Tibial nerve (tissue), 4 donors: ENCODE measurements at regions not wholly inside any gene's neighbourhood (a gene's known extent, or its start where the extent isn't known, plus 50 kb on each side); places are given as distances from the start of the nearest gene placed in this dataset.
A peak's percentile ranks its signal among the peaks of the same experiment; 100 is the strongest.
"Not testable (repeated sequence)": the region's sequence is repeated elsewhere in the genome, so short reads cannot be mapped to it uniquely, and the experiment has no call there.

ENCODE experiments used
- DNase-seq, 2 donors: peaks; one replicate each; pipeline ENCODE4 v3.0.0-alpha.2; 2019; ENCODE audit warnings: low spot score in 2 of 2
- H3K27ac ChIP-seq, 4 donors: fragments of 200-600 bp; sonication (generic) in 3 of 4; one replicate each; pipeline ENCODE4 v1.5.1; 2017 to 2019; ENCODE audit warnings: mild to moderate bottlenecking in 1 of 4
- H3K27me3 ChIP-seq, 2 donors: fragments of 200-600 bp; sonication (generic) in 1 of 2; one replicate each; pipeline versions ENCODE4 v1.5.1 to v1.6.0; 2017 to 2019
- H3K36me3 ChIP-seq, 3 donors: fragments of 200-600 bp; sonication (generic); one replicate each; pipeline ENCODE4 v1.5.1; 2018 to 2019
- H3K4me1 ChIP-seq, 4 donors: fragments of 200-600 bp; sonication (generic) in 3 of 4; one replicate each; pipeline ENCODE4 v1.5.1; 2017 to 2019
- H3K4me3 ChIP-seq, 4 donors: fragments of 200-600 bp; sonication (generic) in 3 of 4; one replicate each; pipeline ENCODE4 v1.5.1; 2017 to 2019; ENCODE audit warnings: mild to moderate bottlenecking in 1 of 4, moderate library complexity in 1 of 4
- H3K9me3 ChIP-seq, 4 donors: fragments of 200-600 bp; sonication (generic) in 3 of 4; one replicate each; pipeline ENCODE4 v1.5.1; 2017 to 2019
- EP300 ChIP-seq, 2 donors: sonication (generic); formaldehyde crosslinking; IDR thresholded peaks; one replicate each; pipeline ENCODE4 v1.6.1; 2017; ENCODE audit warnings: antibody characterized with exemption in 2 of 2, mild to moderate bottlenecking in 1 of 2
- POLR2A ChIP-seq, 2 donors: fragments of 450-650 bp; IDR thresholded peaks; one replicate each; pipeline ENCODE4 v1.6.1; 2017; ENCODE audit warnings: antibody characterized with exemption in 2 of 2, mild to moderate bottlenecking in 2 of 2, moderate library complexity in 2 of 2
- WGBS, 2 donors: methylation state at CpG; one replicate each; pipeline ENCODE4 v1.1.5; 2018; 5-methylcytosine and 5-hydroxymethylcytosine counted together
- TF ChIP-seq, protein P1 (sequence below), 5 experiments: fragments of 200-600 bp in 3 of 5; fragments of 450-650 bp in 2 of 5; sonication (generic) in 3 of 5; IDR thresholded peaks; one replicate each; pipeline ENCODE4 v1.5.1; 2016 to 2019; ENCODE audit warnings: antibody characterized with exemption in 5 of 5, mild to moderate bottlenecking in 3 of 5, moderate library complexity in 2 of 5

GRCh38 chr2:180542511-180542910, 437.9 kb upstream of the UBE2E3 start:
- Histone ChIP-seq H3K4me3 (no peak overlapping the region), H3K4me1 (no peaks in the 10 kb centered on the region), H3K27me3 (no peaks in the 10 kb centered on the region), H3K27ac (no peak overlapping the region), H3K36me3 (no peaks in the 10 kb centered on the region), H3K9me3 (peaks cover 0 to 4% (median 0%) of the 10 kb centered on the region in 4 donors)
- TF ChIP-seq POLR2A (IDR thresholded peaks at IDR 0.05): no peak
- TF ChIP-seq EP300 (IDR thresholded peaks at IDR 0.05): no peak
- TF ChIP-seq, protein P1, sequence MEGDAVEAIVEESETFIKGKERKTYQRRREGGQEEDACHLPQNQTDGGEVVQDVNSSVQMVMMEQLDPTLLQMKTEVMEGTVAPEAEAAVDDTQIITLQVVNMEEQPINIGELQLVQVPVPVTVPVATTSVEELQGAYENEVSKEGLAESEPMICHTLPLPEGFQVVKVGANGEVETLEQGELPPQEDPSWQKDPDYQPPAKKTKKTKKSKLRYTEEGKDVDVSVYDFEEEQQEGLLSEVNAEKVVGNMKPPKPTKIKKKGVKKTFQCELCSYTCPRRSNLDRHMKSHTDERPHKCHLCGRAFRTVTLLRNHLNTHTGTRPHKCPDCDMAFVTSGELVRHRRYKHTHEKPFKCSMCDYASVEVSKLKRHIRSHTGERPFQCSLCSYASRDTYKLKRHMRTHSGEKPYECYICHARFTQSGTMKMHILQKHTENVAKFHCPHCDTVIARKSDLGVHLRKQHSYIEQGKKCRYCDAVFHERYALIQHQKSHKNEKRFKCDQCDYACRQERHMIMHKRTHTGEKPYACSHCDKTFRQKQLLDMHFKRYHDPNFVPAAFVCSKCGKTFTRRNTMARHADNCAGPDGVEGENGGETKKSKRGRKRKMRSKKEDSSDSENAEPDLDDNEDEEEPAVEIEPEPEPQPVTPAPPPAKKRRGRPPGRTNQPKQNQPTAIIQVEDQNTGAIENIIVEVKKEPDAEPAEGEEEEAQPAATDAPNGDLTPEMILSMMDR (IDR thresholded peaks at IDR 0.05): no peak
- DNase-seq: no peak

DNA sequence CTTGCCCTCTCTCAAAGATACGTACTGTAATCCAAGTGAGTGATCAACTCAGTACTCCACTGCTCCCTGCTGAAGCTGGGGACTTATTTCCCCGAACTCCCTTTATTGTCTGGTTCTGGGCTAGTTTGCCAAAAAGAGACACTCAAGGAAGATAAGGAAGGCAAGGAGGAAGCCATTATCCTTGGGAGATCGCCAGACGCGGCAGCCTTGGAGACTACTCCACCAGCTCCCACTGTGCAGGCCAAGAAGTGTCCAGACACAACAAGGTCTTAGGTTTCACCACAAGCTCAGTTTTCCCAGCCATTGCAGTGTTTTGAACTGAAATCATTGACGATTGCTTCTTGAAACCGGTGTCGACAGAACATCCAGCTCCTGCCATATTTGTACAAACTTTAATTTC, 439.6 kb upstream of the UBE2E3 start:
- Histone ChIP-seq H3K27ac (no peak overlapping the region), H3K4me3 (no peak overlapping the region), H3K4me1 (no peaks in the 10 kb centered on the region), H3K9me3 (no peaks in the 10 kb centered on the region), H3K27me3 (no peaks in the 10 kb centered on the region), H3K36me3 (no peaks in the 10 kb centered on the region)
- TF ChIP-seq EP300 (IDR thresholded peaks at IDR 0.05): no peak
- TF ChIP-seq, protein P1 (IDR thresholded peaks at IDR 0.05): no peak
- TF ChIP-seq POLR2A (IDR thresholded peaks at IDR 0.05): no peak
- no peak for DNase-seq
- WGBS, 2 donors: 83 to 85% methylated on average over 8 of the region's 8 CpGs

DNA sequence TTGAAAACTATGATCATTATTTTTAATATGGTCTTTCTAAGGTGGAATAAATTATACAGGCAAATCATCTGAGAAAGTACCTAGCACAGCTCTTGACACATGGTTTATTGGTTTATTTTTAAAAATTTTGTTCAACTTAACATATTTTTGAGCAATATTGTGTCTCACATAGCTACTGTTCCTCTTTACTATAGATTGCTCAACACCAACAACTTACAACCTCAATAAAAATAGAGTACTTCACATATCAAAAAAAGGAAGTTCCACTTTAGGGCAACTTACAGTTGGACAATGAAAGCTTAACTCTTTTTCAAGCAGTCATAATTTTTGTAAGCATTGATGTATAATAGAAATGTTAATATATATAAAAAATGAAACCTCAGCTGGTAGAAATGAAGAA, 440.9 kb upstream of the UBE2E3 start:
- Histone ChIP-seq H3K4me3 (no peak overlapping the region), H3K9me3 (no peaks in the 10 kb centered on the region), H3K27me3 (no peaks in the 10 kb centered on the region), H3K4me1 (no peaks in the 10 kb centered on the region), H3K36me3 (no peaks in the 10 kb centered on the region), H3K27ac (no peak overlapping the region)
- no peak for DNase-seq
- TF ChIP-seq POLR2A (IDR thresholded peaks at IDR 0.05) (no peak), EP300 (IDR thresholded peaks at IDR 0.05) (no peak)

DNA sequence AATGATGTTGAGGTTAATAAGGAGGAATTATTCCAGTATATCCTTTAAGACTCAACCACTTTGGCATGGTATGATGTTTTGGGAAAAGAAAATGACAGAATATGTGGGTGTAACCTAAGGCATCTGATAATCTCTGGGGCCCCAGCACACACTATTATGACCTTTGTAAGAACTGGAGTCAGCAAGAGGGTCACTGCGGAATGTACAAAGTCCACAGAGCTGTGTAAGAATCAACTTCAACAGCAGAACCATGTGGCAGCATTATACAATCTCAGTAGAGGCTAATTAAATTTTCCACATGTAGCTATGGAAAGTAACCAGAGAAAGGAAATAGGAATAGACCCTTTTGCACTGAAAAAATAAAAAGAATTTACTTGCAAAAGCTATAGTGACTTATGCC, 445.1 kb upstream of the UBE2E3 start:
- Histone ChIP-seq H3K36me3 (no peaks in the 10 kb centered on the region), H3K4me1 (no peaks in the 10 kb centered on the region), H3K27me3 (no peaks in the 10 kb centered on the region), H3K27ac (no peak overlapping the region), H3K9me3 (no peaks in the 10 kb centered on the region), H3K4me3 (no peak overlapping the region)
- WGBS, 2 donors: 64 to 91% methylated on average over 1 of the region's 1 CpG
- DNase-seq: no peak
- TF ChIP-seq POLR2A (IDR thresholded peaks at IDR 0.05) (no peak), EP300 (IDR thresholded peaks at IDR 0.05) (no peak)
- TF ChIP-seq, protein P1 (IDR thresholded peaks at IDR 0.05): no peak

DNA sequence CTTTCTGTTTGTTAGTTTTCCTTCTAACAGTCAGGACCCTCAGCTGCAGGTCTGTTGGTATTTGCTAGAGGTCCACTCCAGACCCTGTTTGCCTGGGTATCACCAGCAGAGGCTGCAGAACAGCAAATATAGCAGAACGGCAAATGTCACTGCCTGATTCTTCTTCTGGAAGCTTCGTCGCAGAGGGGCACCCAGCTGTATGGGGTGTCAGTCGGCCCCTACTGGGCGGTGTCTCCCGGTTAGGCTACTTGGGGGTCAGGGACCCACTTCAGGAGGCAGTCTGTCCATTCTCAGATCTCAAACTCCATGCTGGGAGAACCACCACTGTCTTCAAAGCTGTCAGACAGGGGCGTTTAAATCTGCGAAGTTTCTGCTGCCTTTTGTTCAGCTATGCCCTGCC, 448.6 kb upstream of the UBE2E3 start:
- not testable (repeated sequence) for H3K4me3 ChIP-seq, H3K4me1 ChIP-seq, H3K27ac ChIP-seq, H3K36me3 ChIP-seq, H3K9me3 ChIP-seq, H3K27me3 ChIP-seq, DNase-seq
- WGBS, 2 donors: 88 to 96% methylated on average over 8 of the region's 8 CpGs

DNA sequence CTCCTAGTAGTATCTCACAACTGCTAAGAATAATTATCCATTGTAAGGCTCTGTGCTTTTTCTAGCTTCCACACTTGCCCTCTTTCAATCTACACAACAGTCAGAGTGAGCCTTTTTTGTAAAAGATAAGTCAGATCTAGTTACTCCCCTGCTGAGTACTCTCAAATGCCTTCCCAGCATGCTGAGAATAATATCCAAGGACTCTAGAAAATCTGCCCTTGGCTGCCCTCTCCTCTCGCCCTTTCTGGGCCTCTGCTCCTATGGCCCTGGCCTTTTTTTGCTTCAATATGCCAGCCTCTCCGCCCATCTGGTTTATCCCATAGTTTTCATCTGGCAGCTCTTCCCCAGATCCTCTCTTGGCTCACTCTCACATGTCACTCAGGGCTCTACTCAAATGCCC, 455.9 kb upstream of the UBE2E3 start:
- no peak for TF ChIP-seq EP300 (IDR thresholded peaks at IDR 0.05)
- TF ChIP-seq, protein P1 (IDR thresholded peaks at IDR 0.05): no peak
- TF ChIP-seq POLR2A (IDR thresholded peaks at IDR 0.05): no peak
- WGBS, 2 donors: 38 to 39% methylated on average over 2 of the region's 2 CpGs
- no peaks in the 10 kb centered on the region for H3K36me3 ChIP-seq
- no peaks in the 10 kb centered on the region for H3K9me3 ChIP-seq
- H3K27ac ChIP-seq: peak overlapping the region in 1 of 4 donors; percentile 29
- no peaks in the 10 kb centered on the region for H3K27me3 ChIP-seq
- H3K4me1 ChIP-seq: peaks cover 0 to 6% (median 0%) of the 10 kb centered on the region in 4 donors
- no peak overlapping the region for H3K4me3 ChIP-seq
- DNase-seq: no peak
